ENCODE measurements at regions not wholly inside any gene's neighbourhood (a gene's known extent, or its start where the extent isn't known, plus 50 kb on each side); places are given as distances from the start of the nearest gene placed in this dataset.
A peak's percentile ranks its signal among the peaks of the same experiment; 100 is the strongest.

GRCh38 chr5:165290535-165290934 lies 1785.1 kb downstream of the MAT2B start:
- ATAC-seq (no peak), DNase-seq (no peak)
- WGBS, 2 donors = 29 to 30% methylated on average over 2 of the region's 2 CpGs
- Histone ChIP-seq H3K4me3 (no peak overlapping the region), H3K27me3 (no peaks in the 10 kb centered on the region), H3K9me3 (no peaks in the 10 kb centered on the region), H3K4me1 (no peaks in the 10 kb centered on the region), H3K27ac (no peak overlapping the region), H3K36me3 (replicated peaks in 1 of 2; ENCODE audit: insufficient read depth in 1 of 2, low read depth in 2 of 2) (no peaks in the 10 kb centered on the region)
- intact Hi-C loops (cut with DNase I) = no loop called here
- TF ChIP-seq CTCF (IDR thresholded peaks at IDR 0.05) (no peak), POLR2A (IDR thresholded peaks at IDR 0.05) (no peak)

GRCh38 chr5:165296401-165297130 lies 1791.1 kb downstream of the MAT2B start:
- H3K27ac ChIP-seq = no peak overlapping the region
- H3K4me1 ChIP-seq = no peaks in the 10 kb centered on the region
- ATAC-seq (no peak), DNase-seq (no peak)
- intact Hi-C loops (cut with DNase I) = no loop called here
- no peaks in the 10 kb centered on the region for H3K36me3 ChIP-seq (replicated peaks in 1 of 2; ENCODE audit: insufficient read depth in 1 of 2, low read depth in 2 of 2)
- no peaks in the 10 kb centered on the region for H3K9me3 ChIP-seq
- 84 to 89% methylated on average over 6 of the region's 6 CpGs for WGBS, 2 donors
- H3K27me3 ChIP-seq = no peaks in the 10 kb centered on the region
- TF ChIP-seq CTCF (IDR thresholded peaks at IDR 0.05) = no peak
- no peak for TF ChIP-seq POLR2A (IDR thresholded peaks at IDR 0.05)
- H3K4me3 ChIP-seq = no peak overlapping the region

GRCh38 chr5:165304193-165304827 lies 1798.9 kb downstream of the MAT2B start:
- DNase-seq = peak in 2 of 4 donors; percentile 8 to 19
- WGBS, 2 donors = 36 to 38% methylated on average over 6 of the region's 6 CpGs

GRCh38 chr5:165305596-165305995 lies 1800.2 kb downstream of the MAT2B start:
- no peaks in the 10 kb centered on the region for H3K9me3 ChIP-seq
- 38 to 41% methylated on average over 6 of the region's 6 CpGs for WGBS, 2 donors
- ATAC-seq (no peak), DNase-seq (no peak)
- TF ChIP-seq CTCF (IDR thresholded peaks at IDR 0.05) (no peak), POLR2A (IDR thresholded peaks at IDR 0.05) (no peak)
- intact Hi-C loops (cut with DNase I) = no loop called here
- H3K36me3 ChIP-seq (replicated peaks in 1 of 2; ENCODE audit: insufficient read depth in 1 of 2, low read depth in 2 of 2) = no peaks in the 10 kb centered on the region
- H3K27me3 ChIP-seq = no peaks in the 10 kb centered on the region
- no peak overlapping the region for H3K27ac ChIP-seq
- H3K4me3 ChIP-seq = no peak overlapping the region
- H3K4me1 ChIP-seq = peaks cover 6% of the 10 kb centered on the region

More at GRCh38 chr5:165304193-165304827, 1798.9 kb downstream of the MAT2B start:
- Histone ChIP-seq H3K9me3 (no peaks in the 10 kb centered on the region), H3K27me3 (no peaks in the 10 kb centered on the region), H3K4me1 (peaks cover 6% of the 10 kb centered on the region), H3K4me3 (no peak overlapping the region), H3K27ac (no peak overlapping the region), H3K36me3 (replicated peaks in 1 of 2; ENCODE audit: insufficient read depth in 1 of 2, low read depth in 2 of 2) (no peaks in the 10 kb centered on the region)
- TF ChIP-seq CTCF (IDR thresholded peaks at IDR 0.05) = no peak
- peak; percentile 60 for ATAC-seq
- intact Hi-C loops (cut with DNase I) = no loop called here

- Histone ChIP-seq H3K4me3 (no peak overlapping the region), H3K36me3 (replicated peaks in 1 of 2; ENCODE audit: insufficient read depth in 1 of 2, low read depth in 2 of 2) (no peaks in the 10 kb centered on the region), H3K4me1 (peaks cover 2% of the 10 kb centered on the region), H3K27ac (no peak overlapping the region), H3K9me3 (no peaks in the 10 kb centered on the region), H3K27me3 (no peaks in the 10 kb centered on the region)
- intact Hi-C loops (cut with DNase I) = no loop called here
- no peak for TF ChIP-seq CTCF (IDR thresholded peaks at IDR 0.05)
- TF ChIP-seq POLR2A (IDR thresholded peaks at IDR 0.05) = no peak
- DNase-seq (no peak), ATAC-seq (no peak)
- 77 to 86% methylated on average over 3 of the region's 3 CpGs for WGBS, 2 donors
Measured at GRCh38 chr5:165309446-165309845, 1804.0 kb downstream of the MAT2B start.
